ENCODE measurements at regions not wholly inside any gene's neighbourhood (a gene's known extent, or its start where the extent isn't known, plus 50 kb on each side); places are given as distances from the start of the nearest gene placed in this dataset.
"Not testable (repeated sequence)": the region's sequence is repeated elsewhere in the genome, so short reads cannot be mapped to it uniquely, and the experiment has no call there.

- ATAC-seq (replicated peaks in 1 of 4): no peak
- Histone ChIP-seq H3K27me3 (replicated peaks in 1 of 2; ENCODE audit: control insufficient read depth in 2 of 2, extremely low read depth in 1 of 2, insufficient read depth in 2 of 2, low read length in 1 of 2) (no peaks in the 10 kb centered on the region), H3K9me3 (no peaks in the 10 kb centered on the region), H3K36me3 (ENCODE audit: control insufficient read depth in 2 of 2, extremely low read depth in 1 of 2, insufficient read depth in 1 of 2, low read length in 1 of 2) (no peaks in the 10 kb centered on the region), H3K27ac (ENCODE audit: low read length) (no peak overlapping the region), H3K4me3 (ENCODE audit: control insufficient read depth in 1 of 2, extremely low read depth in 1 of 2, low read length in 1 of 2) (no peak overlapping the region), H3K4me1 (ENCODE audit: control insufficient read depth in 1 of 2, extremely low read depth in 1 of 2, insufficient read depth in 2 of 2, low read length in 2 of 2) (no peaks in the 10 kb centered on the region)
- no peak overlapping the region for H3K4me3 Mint-ChIP-seq
- DNase-seq: no peak
- no peak overlapping the region for H3K27ac Mint-ChIP-seq
- no peaks in the 10 kb centered on the region for H3K27me3 Mint-ChIP-seq
- H3K9me3 Mint-ChIP-seq: peaks cover 7 to 28% (median 24%) of the 10 kb centered on the region in 3 donors
- ChIA-PET POLR2A (interaction anchor here in 1 of 2 donors (0.5 kb wide), 1 partner anchor 1103 kb away, joined by 6 read pairs; no protein-coding TSS in a partner anchor), CTCF (no interaction called here)
- no peaks in the 10 kb centered on the region for H3K36me3 Mint-ChIP-seq
- H3K4me1 Mint-ChIP-seq: no peaks in the 10 kb centered on the region
Observed at GRCh38 chr9:11686733-11687132, 1006.5 kb upstream of the TYRP1 start.

- Histone ChIP-seq H3K4me3 (ENCODE audit: control insufficient read depth in 1 of 2, extremely low read depth in 1 of 2, low read length in 1 of 2) (no peak overlapping the region), H3K36me3 (ENCODE audit: control insufficient read depth in 2 of 2, extremely low read depth in 1 of 2, insufficient read depth in 1 of 2, low read length in 1 of 2) (no peaks in the 10 kb centered on the region), H3K4me1 (ENCODE audit: control insufficient read depth in 1 of 2, extremely low read depth in 1 of 2, insufficient read depth in 2 of 2, low read length in 2 of 2) (no peaks in the 10 kb centered on the region), H3K9me3 (peaks cover 2% of the 10 kb centered on the region), H3K27ac (ENCODE audit: low read length) (no peak overlapping the region), H3K27me3 (replicated peaks in 1 of 2; ENCODE audit: control insufficient read depth in 2 of 2, extremely low read depth in 1 of 2, insufficient read depth in 2 of 2, low read length in 1 of 2) (no peaks in the 10 kb centered on the region)
- Mint-ChIP-seq H3K27me3 (no peaks in the 10 kb centered on the region), H3K4me1 (no peaks in the 10 kb centered on the region), H3K9me3 (peaks cover 7 to 23% (median 17%) of the 10 kb centered on the region in 3 donors), H3K27ac (no peak overlapping the region), H3K36me3 (no peaks in the 10 kb centered on the region), H3K4me3 (no peak overlapping the region)
- ATAC-seq (replicated peaks in 1 of 4) (no peak), DNase-seq (no peak)
- POLR2A ChIA-PET: no interaction called here
- CTCF ChIA-PET: no interaction called here
Observed at GRCh38 chr9:11697126-11697525, 996.1 kb upstream of the TYRP1 start.

GRCh38 chr9:11701706-11702105 is 991.5 kb upstream of the TYRP1 start:
- DNase-seq: no peak
- no peaks in the 10 kb centered on the region for H3K9me3 ChIP-seq
- ATAC-seq (replicated peaks in 1 of 4): no peak
- no peaks in the 10 kb centered on the region for H3K4me1 Mint-ChIP-seq
- no peaks in the 10 kb centered on the region for H3K27me3 ChIP-seq (replicated peaks in 1 of 2; ENCODE audit: control insufficient read depth in 2 of 2, extremely low read depth in 1 of 2, insufficient read depth in 2 of 2, low read length in 1 of 2)
- no peak overlapping the region for H3K27ac Mint-ChIP-seq
- CTCF ChIA-PET: no interaction called here
- peaks cover 8 to 24% (median 21%) of the 10 kb centered on the region in 3 donors for H3K9me3 Mint-ChIP-seq
- no peak overlapping the region for H3K27ac ChIP-seq (ENCODE audit: low read length)
- no peaks in the 10 kb centered on the region for H3K4me1 ChIP-seq (ENCODE audit: control insufficient read depth in 1 of 2, extremely low read depth in 1 of 2, insufficient read depth in 2 of 2, low read length in 2 of 2)
- H3K27me3 Mint-ChIP-seq: no peaks in the 10 kb centered on the region
- no peaks in the 10 kb centered on the region for H3K36me3 ChIP-seq (ENCODE audit: control insufficient read depth in 2 of 2, extremely low read depth in 1 of 2, insufficient read depth in 1 of 2, low read length in 1 of 2)
- no peak overlapping the region for H3K4me3 ChIP-seq (ENCODE audit: control insufficient read depth in 1 of 2, extremely low read depth in 1 of 2, low read length in 1 of 2)
- WGBS (ENCODE audit: insufficient coverage): no CpG with 5 or more reads among the region's 3 CpGs
- no peak overlapping the region for H3K4me3 Mint-ChIP-seq
- no peaks in the 10 kb centered on the region for H3K36me3 Mint-ChIP-seq
- POLR2A ChIA-PET: interaction anchor here in 1 of 2 donors (0.7 kb wide), 1 partner anchor 29 kb away, joined by 3 read pairs; no protein-coding TSS in a partner anchor

- H3K4me1 ChIP-seq (ENCODE audit: control insufficient read depth in 1 of 2, extremely low read depth in 1 of 2, insufficient read depth in 2 of 2, low read length in 2 of 2): no peaks in the 10 kb centered on the region
Observed at GRCh38 chr9:11702548-11702947, 990.6 kb upstream of the TYRP1 start.

GRCh38 chr9:11704198-11704597 is 989.0 kb upstream of the TYRP1 start:
- H3K27ac Mint-ChIP-seq; H3K4me3 Mint-ChIP-seq; H3K4me1 ChIP-seq (ENCODE audit: control insufficient read depth in 1 of 2, extremely low read depth in 1 of 2, insufficient read depth in 2 of 2, low read length in 2 of 2); H3K36me3 ChIP-seq (ENCODE audit: control insufficient read depth in 2 of 2, extremely low read depth in 1 of 2, insufficient read depth in 1 of 2, low read length in 1 of 2); H3K27me3 ChIP-seq (replicated peaks in 1 of 2; ENCODE audit: control insufficient read depth in 2 of 2, extremely low read depth in 1 of 2, insufficient read depth in 2 of 2, low read length in 1 of 2); H3K27me3 Mint-ChIP-seq; H3K27ac ChIP-seq (ENCODE audit: low read length); DNase-seq; POLR2A ChIA-PET; H3K9me3 ChIP-seq; ATAC-seq (replicated peaks in 1 of 4); H3K36me3 Mint-ChIP-seq; H3K4me1 Mint-ChIP-seq; H3K4me3 ChIP-seq (ENCODE audit: control insufficient read depth in 1 of 2, extremely low read depth in 1 of 2, low read length in 1 of 2): not testable (repeated sequence)
- WGBS (ENCODE audit: insufficient coverage): no CpG with 5 or more reads among the region's 1 CpG
- CTCF ChIA-PET: interaction anchor here in 1 of 2 donors (0.6 to 0.9 kb wide), 2 partner anchors 15 to 26 kb away, joined by 3 read pairs; no protein-coding TSS in a partner anchor
- H3K9me3 Mint-ChIP-seq: peaks cover 4 to 33% (median 25%) of the 10 kb centered on the region in 3 donors

More at GRCh38 chr9:11702548-11702947, 990.6 kb upstream of the TYRP1 start:
- no peaks in the 10 kb centered on the region for H3K36me3 Mint-ChIP-seq
- H3K4me3 Mint-ChIP-seq: no peak overlapping the region
- H3K9me3 Mint-ChIP-seq: peaks cover 4 to 26% (median 19%) of the 10 kb centered on the region in 3 donors
- no peak overlapping the region for H3K4me3 ChIP-seq (ENCODE audit: control insufficient read depth in 1 of 2, extremely low read depth in 1 of 2, low read length in 1 of 2)
- no peaks in the 10 kb centered on the region for H3K27me3 Mint-ChIP-seq
- ATAC-seq (replicated peaks in 1 of 4): no peak
- no CpG with 5 or more reads among the region's 2 CpGs for WGBS (ENCODE audit: insufficient coverage)
- H3K4me1 Mint-ChIP-seq: no peaks in the 10 kb centered on the region
- CTCF ChIA-PET: no interaction called here
- H3K27me3 ChIP-seq (replicated peaks in 1 of 2; ENCODE audit: control insufficient read depth in 2 of 2, extremely low read depth in 1 of 2, insufficient read depth in 2 of 2, low read length in 1 of 2): no peaks in the 10 kb centered on the region
- H3K27ac Mint-ChIP-seq: no peak overlapping the region
- H3K27ac ChIP-seq (ENCODE audit: low read length): no peak overlapping the region
- POLR2A ChIA-PET: interaction anchor here in 1 of 2 donors (0.7 kb wide), 1 partner anchor 30 kb away, joined by 3 read pairs; no protein-coding TSS in a partner anchor
- DNase-seq: no peak
- H3K36me3 ChIP-seq (ENCODE audit: control insufficient read depth in 2 of 2, extremely low read depth in 1 of 2, insufficient read depth in 1 of 2, low read length in 1 of 2): no peaks in the 10 kb centered on the region
- H3K9me3 ChIP-seq: no peaks in the 10 kb centered on the region

GRCh38 chr9:11708899-11709298 is 984.3 kb upstream of the TYRP1 start:
- no peak for ATAC-seq (replicated peaks in 1 of 4)
- Mint-ChIP-seq H3K4me1 (no peaks in the 10 kb centered on the region), H3K27ac (no peak overlapping the region)

GRCh38 chr9:11709567-11709966 is 983.6 kb upstream of the TYRP1 start:
- no CpG with 5 or more reads among the region's 1 CpG for whole genome bisulfite sequencing (ENCODE audit: insufficient coverage)
- no peak overlapping the region for H3K4me3 ChIP-seq (ENCODE audit: control insufficient read depth in 1 of 2, extremely low read depth in 1 of 2, low read length in 1 of 2)
- no peaks in the 10 kb centered on the region for H3K9me3 ChIP-seq
- ChIA-PET CTCF (no interaction called here), POLR2A (no interaction called here)
- H3K4me1 Mint-ChIP-seq: no peaks in the 10 kb centered on the region
- no peak for DNase-seq
- H3K27me3 Mint-ChIP-seq: no peaks in the 10 kb centered on the region
- H3K36me3 Mint-ChIP-seq: no peaks in the 10 kb centered on the region
- no peak overlapping the region for H3K27ac ChIP-seq (ENCODE audit: low read length)
- no peak overlapping the region for H3K4me3 Mint-ChIP-seq
- H3K4me1 ChIP-seq (ENCODE audit: control insufficient read depth in 1 of 2, extremely low read depth in 1 of 2, insufficient read depth in 2 of 2, low read length in 2 of 2): no peaks in the 10 kb centered on the region
- ATAC-seq (replicated peaks in 1 of 4): no peak
- H3K27ac Mint-ChIP-seq: no peak overlapping the region
- H3K36me3 ChIP-seq (ENCODE audit: control insufficient read depth in 2 of 2, extremely low read depth in 1 of 2, insufficient read depth in 1 of 2, low read length in 1 of 2): no peaks in the 10 kb centered on the region
- no peaks in the 10 kb centered on the region for H3K27me3 ChIP-seq (replicated peaks in 1 of 2; ENCODE audit: control insufficient read depth in 2 of 2, extremely low read depth in 1 of 2, insufficient read depth in 2 of 2, low read length in 1 of 2)
- H3K9me3 Mint-ChIP-seq: peaks cover 7 to 26% (median 24%) of the 10 kb centered on the region in 3 donors

More at GRCh38 chr9:11708899-11709298, 984.3 kb upstream of the TYRP1 start:
- WGBS (ENCODE audit: insufficient coverage): no CpG with 5 or more reads among the region's 2 CpGs
- H3K9me3 ChIP-seq: no peaks in the 10 kb centered on the region
- peaks cover 7 to 27% (median 23%) of the 10 kb centered on the region in 3 donors for H3K9me3 Mint-ChIP-seq
- ChIA-PET CTCF (no interaction called here), POLR2A (no interaction called here)
- DNase-seq: no peak
- H3K27me3 Mint-ChIP-seq: no peaks in the 10 kb centered on the region
- H3K4me1 ChIP-seq (ENCODE audit: control insufficient read depth in 1 of 2, extremely low read depth in 1 of 2, insufficient read depth in 2 of 2, low read length in 2 of 2): no peaks in the 10 kb centered on the region
- H3K27ac ChIP-seq (ENCODE audit: low read length): no peak overlapping the region
- no peaks in the 10 kb centered on the region for H3K36me3 ChIP-seq (ENCODE audit: control insufficient read depth in 2 of 2, extremely low read depth in 1 of 2, insufficient read depth in 1 of 2, low read length in 1 of 2)
- no peak overlapping the region for H3K4me3 ChIP-seq (ENCODE audit: control insufficient read depth in 1 of 2, extremely low read depth in 1 of 2, low read length in 1 of 2)
- H3K4me3 Mint-ChIP-seq: no peak overlapping the region
- no peaks in the 10 kb centered on the region for H3K36me3 Mint-ChIP-seq
- no peaks in the 10 kb centered on the region for H3K27me3 ChIP-seq (replicated peaks in 1 of 2; ENCODE audit: control insufficient read depth in 2 of 2, extremely low read depth in 1 of 2, insufficient read depth in 2 of 2, low read length in 1 of 2)

All from T-cell (primary cell).